ENCODE measurements at regions not wholly inside any gene's neighbourhood (a gene's known extent, or its start where the extent isn't known, plus 50 kb on each side); places are given as distances from the start of the nearest gene placed in this dataset.
A peak's percentile ranks its signal among the peaks of the same experiment; 100 is the strongest.

- no peaks in the 10 kb centered on the region for H3K27me3 ChIP-seq (ENCODE audit: insufficient read depth)
- H3K4me1 ChIP-seq (ENCODE audit: insufficient read depth): peaks cover 21% of the 10 kb centered on the region
- no peak overlapping the region for H3K27ac ChIP-seq (ENCODE audit: low read depth)
- TF ChIP-seq JUNB (IDR thresholded peaks at IDR 0.05; ENCODE audit: unreplicated experiment): no peak
- peak; percentile 62 for TF ChIP-seq ZNF331 (CRISPR knock-in tag; IDR thresholded peaks at IDR 0.05; ENCODE audit: low read depth)
- no peaks in the 10 kb centered on the region for H3F3A ChIP-seq (replicated peaks; ENCODE audit: low read depth)
- H3K36me3 Mint-ChIP-seq (ENCODE audit: low read depth): no peaks in the 10 kb centered on the region
- H3K4me2 ChIP-seq: no peak overlapping the region
- no peaks in the 10 kb centered on the region for H3K9me3 Mint-ChIP-seq
- no peaks in the 10 kb centered on the region for H3K9me2 ChIP-seq (ENCODE audit: insufficient read depth)
- no peak overlapping the region for H3K4me3 ChIP-seq
- no peak overlapping the region for H2AFZ ChIP-seq
- no peak for ATAC-seq
- H3K4me1 Mint-ChIP-seq: peaks cover 24% of the 10 kb centered on the region
- H4K20me1 ChIP-seq (replicated peaks; ENCODE audit: insufficient read depth): no peaks in the 10 kb centered on the region
- H3K36me3 ChIP-seq (ENCODE audit: insufficient read depth): no peaks in the 10 kb centered on the region
- no peak overlapping the region for H3K4me3 Mint-ChIP-seq
- no peak for DNase-seq (ENCODE audit: low spot score)
- H3K27ac Mint-ChIP-seq: no peak overlapping the region
- peaks cover 7% of the 10 kb centered on the region for H3K27me3 Mint-ChIP-seq (ENCODE audit: insufficient read depth, low read depth, poor library complexity)
- no peaks in the 10 kb centered on the region for H3K79me2 ChIP-seq (replicated peaks; ENCODE audit: insufficient read depth)
These were observed 185.5 kb downstream of the EMX2 start for GRCh38 chr10:117728087-117728486.

DNA sequence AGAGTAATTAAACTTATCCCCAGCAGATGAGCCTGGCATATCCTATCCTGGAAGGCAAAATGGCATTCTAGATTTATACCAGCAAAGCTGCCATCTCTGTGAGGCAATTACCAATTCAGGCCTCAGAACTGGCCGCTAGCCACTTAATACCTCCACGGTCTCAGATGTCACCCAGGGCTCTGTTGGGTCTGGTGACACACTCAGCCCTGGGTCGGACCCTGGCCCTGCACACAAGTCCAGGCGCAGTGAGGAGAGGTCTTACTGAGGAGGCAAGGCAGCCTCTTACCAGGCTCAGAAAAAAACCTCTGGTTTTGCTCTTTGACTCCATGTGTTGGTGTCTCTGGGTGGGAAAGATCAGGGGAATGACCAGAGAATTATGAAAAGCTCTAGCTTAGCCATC is 186.6 kb downstream of the EMX2 start:
- DNase-seq (ENCODE audit: low spot score) (no peak), ATAC-seq (no peak)
- Histone ChIP-seq H3K27ac (ENCODE audit: low read depth) (no peak overlapping the region), H3K79me2 (replicated peaks; ENCODE audit: insufficient read depth) (no peaks in the 10 kb centered on the region), H3K27me3 (ENCODE audit: insufficient read depth) (peaks cover 8% of the 10 kb centered on the region), H3K4me3 (no peak overlapping the region), H3K4me1 (ENCODE audit: insufficient read depth) (peaks cover 32% of the 10 kb centered on the region), H3F3A (replicated peaks; ENCODE audit: low read depth) (no peaks in the 10 kb centered on the region), H3K36me3 (ENCODE audit: insufficient read depth) (no peaks in the 10 kb centered on the region), H2AFZ (no peak overlapping the region), H4K20me1 (replicated peaks; ENCODE audit: insufficient read depth) (no peaks in the 10 kb centered on the region), H3K9me2 (ENCODE audit: insufficient read depth) (no peaks in the 10 kb centered on the region), H3K4me2 (no peak overlapping the region)
- Mint-ChIP-seq H3K36me3 (ENCODE audit: low read depth) (no peaks in the 10 kb centered on the region), H3K27me3 (ENCODE audit: insufficient read depth, low read depth, poor library complexity) (peaks cover 6% of the 10 kb centered on the region), H3K4me1 (peaks cover 31% of the 10 kb centered on the region), H3K9me3 (no peaks in the 10 kb centered on the region), H3K4me3 (no peak overlapping the region), H3K27ac (no peak overlapping the region)
- TF ChIP-seq JUNB (IDR thresholded peaks at IDR 0.05; ENCODE audit: unreplicated experiment) (no peak), CREB1 (CRISPR knock-in tag; IDR thresholded peaks at IDR 0.05; ENCODE audit: low read depth) (no peak), NANOG (IDR thresholded peaks at IDR 0.05; ENCODE audit: borderline replicate concordance) (no peak), REST (IDR thresholded peaks at IDR 0.05; ENCODE audit: unreplicated experiment) (no peak), POLR2AphosphoS5 (IDR thresholded peaks at IDR 0.05; ENCODE audit: low read depth) (no peak)
- TF ChIP-seq, protein P1, sequence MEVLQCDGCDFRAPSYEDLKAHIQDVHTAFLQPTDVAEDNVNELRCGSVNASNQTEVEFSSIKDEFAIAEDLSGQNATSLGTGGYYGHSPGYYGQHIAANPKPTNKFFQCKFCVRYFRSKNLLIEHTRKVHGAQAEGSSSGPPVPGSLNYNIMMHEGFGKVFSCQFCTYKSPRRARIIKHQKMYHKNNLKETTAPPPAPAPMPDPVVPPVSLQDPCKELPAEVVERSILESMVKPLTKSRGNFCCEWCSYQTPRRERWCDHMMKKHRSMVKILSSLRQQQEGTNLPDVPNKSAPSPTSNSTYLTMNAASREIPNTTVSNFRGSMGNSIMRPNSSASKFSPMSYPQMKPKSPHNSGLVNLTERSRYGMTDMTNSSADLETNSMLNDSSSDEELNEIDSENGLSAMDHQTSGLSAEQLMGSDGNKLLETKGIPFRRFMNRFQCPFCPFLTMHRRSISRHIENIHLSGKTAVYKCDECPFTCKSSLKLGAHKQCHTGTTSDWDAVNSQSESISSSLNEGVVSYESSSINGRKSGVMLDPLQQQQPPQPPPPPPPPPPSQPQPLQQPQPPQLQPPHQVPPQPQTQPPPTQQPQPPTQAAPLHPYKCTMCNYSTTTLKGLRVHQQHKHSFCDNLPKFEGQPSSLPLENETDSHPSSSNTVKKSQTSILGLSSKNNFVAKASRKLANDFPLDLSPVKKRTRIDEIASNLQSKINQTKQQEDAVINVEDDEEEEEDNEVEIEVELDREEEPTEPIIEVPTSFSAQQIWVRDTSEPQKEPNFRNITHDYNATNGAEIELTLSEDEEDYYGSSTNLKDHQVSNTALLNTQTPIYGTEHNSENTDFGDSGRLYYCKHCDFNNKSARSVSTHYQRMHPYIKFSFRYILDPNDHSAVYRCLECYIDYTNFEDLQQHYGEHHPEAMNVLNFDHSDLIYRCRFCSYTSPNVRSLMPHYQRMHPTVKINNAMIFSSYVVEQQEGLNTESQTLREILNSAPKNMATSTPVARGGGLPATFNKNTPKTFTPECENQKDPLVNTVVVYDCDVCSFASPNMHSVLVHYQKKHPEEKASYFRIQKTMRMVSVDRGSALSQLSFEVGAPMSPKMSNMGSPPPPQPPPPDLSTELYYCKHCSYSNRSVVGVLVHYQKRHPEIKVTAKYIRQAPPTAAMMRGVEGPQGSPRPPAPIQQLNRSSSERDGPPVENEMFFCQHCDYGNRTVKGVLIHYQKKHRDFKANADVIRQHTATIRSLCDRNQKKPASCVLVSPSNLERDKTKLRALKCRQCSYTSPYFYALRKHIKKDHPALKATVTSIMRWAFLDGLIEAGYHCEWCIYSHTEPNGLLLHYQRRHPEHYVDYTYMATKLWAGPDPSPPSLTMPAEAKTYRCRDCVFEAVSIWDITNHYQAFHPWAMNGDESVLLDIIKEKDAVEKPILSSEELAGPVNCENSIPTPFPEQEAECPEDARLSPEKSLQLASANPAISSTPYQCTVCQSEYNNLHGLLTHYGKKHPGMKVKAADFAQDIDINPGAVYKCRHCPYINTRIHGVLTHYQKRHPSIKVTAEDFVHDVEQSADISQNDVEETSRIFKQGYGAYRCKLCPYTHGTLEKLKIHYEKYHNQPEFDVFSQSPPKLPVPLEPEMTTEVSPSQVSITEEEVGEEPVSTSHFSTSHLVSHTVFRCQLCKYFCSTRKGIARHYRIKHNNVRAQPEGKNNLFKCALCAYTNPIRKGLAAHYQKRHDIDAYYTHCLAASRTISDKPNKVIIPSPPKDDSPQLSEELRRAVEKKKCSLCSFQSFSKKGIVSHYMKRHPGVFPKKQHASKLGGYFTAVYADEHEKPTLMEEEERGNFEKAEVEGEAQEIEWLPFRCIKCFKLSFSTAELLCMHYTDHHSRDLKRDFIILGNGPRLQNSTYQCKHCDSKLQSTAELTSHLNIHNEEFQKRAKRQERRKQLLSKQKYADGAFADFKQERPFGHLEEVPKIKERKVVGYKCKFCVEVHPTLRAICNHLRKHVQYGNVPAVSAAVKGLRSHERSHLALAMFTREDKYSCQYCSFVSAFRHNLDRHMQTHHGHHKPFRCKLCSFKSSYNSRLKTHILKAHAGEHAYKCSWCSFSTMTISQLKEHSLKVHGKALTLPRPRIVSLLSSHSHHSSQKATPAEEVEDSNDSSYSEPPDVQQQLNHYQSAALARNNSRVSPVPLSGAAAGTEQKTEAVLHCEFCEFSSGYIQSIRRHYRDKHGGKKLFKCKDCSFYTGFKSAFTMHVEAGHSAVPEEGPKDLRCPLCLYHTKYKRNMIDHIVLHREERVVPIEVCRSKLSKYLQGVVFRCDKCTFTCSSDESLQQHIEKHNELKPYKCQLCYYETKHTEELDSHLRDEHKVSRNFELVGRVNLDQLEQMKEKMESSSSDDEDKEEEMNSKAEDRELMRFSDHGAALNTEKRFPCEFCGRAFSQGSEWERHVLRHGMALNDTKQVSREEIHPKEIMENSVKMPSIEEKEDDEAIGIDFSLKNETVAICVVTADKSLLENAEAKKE (CRISPR knock-in tag; IDR thresholded peaks at IDR 0.05): no peak
- TF ChIP-seq, protein P2, sequence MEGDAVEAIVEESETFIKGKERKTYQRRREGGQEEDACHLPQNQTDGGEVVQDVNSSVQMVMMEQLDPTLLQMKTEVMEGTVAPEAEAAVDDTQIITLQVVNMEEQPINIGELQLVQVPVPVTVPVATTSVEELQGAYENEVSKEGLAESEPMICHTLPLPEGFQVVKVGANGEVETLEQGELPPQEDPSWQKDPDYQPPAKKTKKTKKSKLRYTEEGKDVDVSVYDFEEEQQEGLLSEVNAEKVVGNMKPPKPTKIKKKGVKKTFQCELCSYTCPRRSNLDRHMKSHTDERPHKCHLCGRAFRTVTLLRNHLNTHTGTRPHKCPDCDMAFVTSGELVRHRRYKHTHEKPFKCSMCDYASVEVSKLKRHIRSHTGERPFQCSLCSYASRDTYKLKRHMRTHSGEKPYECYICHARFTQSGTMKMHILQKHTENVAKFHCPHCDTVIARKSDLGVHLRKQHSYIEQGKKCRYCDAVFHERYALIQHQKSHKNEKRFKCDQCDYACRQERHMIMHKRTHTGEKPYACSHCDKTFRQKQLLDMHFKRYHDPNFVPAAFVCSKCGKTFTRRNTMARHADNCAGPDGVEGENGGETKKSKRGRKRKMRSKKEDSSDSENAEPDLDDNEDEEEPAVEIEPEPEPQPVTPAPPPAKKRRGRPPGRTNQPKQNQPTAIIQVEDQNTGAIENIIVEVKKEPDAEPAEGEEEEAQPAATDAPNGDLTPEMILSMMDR (conservative IDR thresholded peaks at IDR 0.05; ENCODE audit: low read depth in 2 of 2): no peak

All from GM23338 (cell line).